GM23248 (cell line): ENCODE measurements at regions not wholly inside any gene's neighbourhood (a gene's known extent, or its start where the extent isn't known, plus 50 kb on each side); places are given as distances from the start of the nearest gene placed in this dataset.

Experiments
- DNase-seq: peaks from one replicate; pipeline ENCODE4 v3.0.0-alpha.2; 2015
- H2AFZ ChIP-seq: fragments of 200-600 bp; sonication (generic); 2 replicates; pipeline ENCODE4 v1.6.1; 2016; ENCODE audit warnings: antibody characterized with exemption
- H3F3A ChIP-seq: fragments of 200-600 bp; sonication (generic); 2 replicates; pipeline ENCODE4 v1.6.1; 2016; ENCODE audit warnings: mild to moderate bottlenecking, antibody characterized with exemption, mixed run types; ENCODE audit not compliant: insufficient read depth
- H3K27ac ChIP-seq: fragments of 200-600 bp; sonication (generic); 2 replicates; pipeline ENCODE4 v1.5.1; 2016; ENCODE audit warnings: mild to moderate bottlenecking
- H3K27me3 ChIP-seq: fragments of 200-600 bp; sonication (generic); replicated peaks from 2 replicates; pipeline ENCODE4 v1.6.1; 2016; ENCODE audit warnings: mild to moderate bottlenecking; ENCODE audit not compliant: insufficient read depth
- H3K36me3 ChIP-seq: fragments of 200-600 bp; sonication (generic); 2 replicates; pipeline ENCODE4 v1.6.1; 2016; ENCODE audit warnings: low read depth, mild to moderate bottlenecking
- H3K4me1 ChIP-seq: fragments of 200-600 bp; sonication (generic); 2 replicates; pipeline ENCODE4 v1.6.1; 2016; ENCODE audit warnings: mild to moderate bottlenecking; ENCODE audit not compliant: insufficient read depth
- H3K4me2 ChIP-seq: fragments of 200-600 bp; sonication (generic); one replicate; pipeline ENCODE4 v1.6.1; 2016; ENCODE audit warnings: mild to moderate bottlenecking; ENCODE audit not compliant: unreplicated experiment
- H3K4me3 ChIP-seq: fragments of 200-600 bp; sonication (generic); 2 replicates; pipeline ENCODE4 v1.5.1; 2016; ENCODE audit warnings: mild to moderate bottlenecking
- H3K79me2 ChIP-seq: fragments of 200-600 bp; sonication (generic); 2 replicates; pipeline ENCODE4 v1.6.1; 2016; ENCODE audit warnings: mild to moderate bottlenecking; ENCODE audit not compliant: insufficient read depth
- H3K9ac ChIP-seq: fragments of 200-600 bp; sonication (generic); 2 replicates; pipeline ENCODE4 v1.6.1; 2016; ENCODE audit warnings: mild to moderate bottlenecking
- H3K9me2 ChIP-seq: fragments of 200-600 bp; sonication (generic); 2 replicates; pipeline ENCODE4 v1.6.1; 2016; ENCODE audit warnings: mixed run types, mild to moderate bottlenecking, moderate library complexity; ENCODE audit not compliant: insufficient read depth
- H3K9me3 ChIP-seq: fragments of 200-600 bp; sonication (generic); one replicate; pipeline ENCODE4 v1.6.1; 2017; ENCODE audit warnings: low read depth
- H4K20me1 ChIP-seq: fragments of 200-600 bp; sonication (generic); 2 replicates; pipeline ENCODE4 v1.6.0; 2016; ENCODE audit not compliant: insufficient read depth
- EZH2 ChIP-seq: fragments of 200-600 bp; sonication (generic); IDR thresholded peaks from 2 replicates; pipeline ENCODE4 v1.6.1; 2018; ENCODE audit warnings: antibody characterized with exemption, mild to moderate bottlenecking; ENCODE audit not compliant: insufficient read depth, poor library complexity, severe bottlenecking
- EZH2phosphoT487 ChIP-seq: fragments of 200-600 bp; sonication (generic); IDR thresholded peaks from 2 replicates; pipeline ENCODE4 v1.6.1; 2018; ENCODE audit warnings: antibody characterized with exemption, moderate library complexity, mild to moderate bottlenecking, low read depth; ENCODE audit not compliant: insufficient read depth
- WGBS, 2 experiments: methylation state at CpG; one replicate each; pipeline ENCODE4 v1.1.6; 2015 to 2017; ENCODE audit warnings: low lambda C conversion rate in 2 of 2, low coverage in 1 of 2; ENCODE audit errors: missing lambda C conversion rate in 2 of 2; 5-methylcytosine and 5-hydroxymethylcytosine counted together
- in situ Hi-C: fragments of 300-500 bp; cut with MboI; formaldehyde crosslinking; loops from 2 replicates; pipeline ENCODE4 v1.15.0; 2020

DNA sequence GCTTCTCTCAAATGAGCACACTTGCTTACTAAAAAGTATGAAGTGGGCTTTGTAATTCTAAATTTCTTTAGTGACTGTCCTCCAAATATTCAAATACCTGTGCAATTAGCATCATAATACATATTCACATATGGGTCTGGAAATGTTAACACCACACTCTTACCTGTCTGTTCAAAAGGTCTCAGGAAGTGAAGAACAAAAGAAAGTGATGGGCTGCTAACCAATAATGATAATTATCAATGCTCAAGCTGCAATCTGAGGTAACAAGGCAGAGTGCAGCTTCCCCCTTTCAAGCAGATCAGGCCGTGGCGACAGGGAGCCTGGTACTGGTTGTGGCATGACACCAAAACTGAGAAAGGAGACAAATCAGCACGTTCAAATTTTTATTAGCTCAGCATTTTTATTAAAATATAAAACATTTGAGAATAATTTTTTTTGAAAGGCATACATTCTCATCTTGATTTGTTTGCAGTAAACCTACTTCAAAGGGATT, 1044.7 kb upstream of the EPHA7 start:
- no peak for DNase-seq
- Histone ChIP-seq H4K20me1 (no peaks in the 10 kb centered on the region), H3K4me1 (no peaks in the 10 kb centered on the region), H3K9ac (no peak overlapping the region), H2AFZ (no peak overlapping the region), H3K9me3 (no peaks in the 10 kb centered on the region), H3F3A (no peaks in the 10 kb centered on the region), H3K9me2 (no peaks in the 10 kb centered on the region), H3K27me3 (no peaks in the 10 kb centered on the region), H3K27ac (no peak overlapping the region), H3K79me2 (no peaks in the 10 kb centered on the region), H3K4me2 (no peak overlapping the region), H3K4me3 (no peak overlapping the region), H3K36me3 (no peaks in the 10 kb centered on the region)
- WGBS, 2 experiments = 15 to 17% methylated on average over 3 of the region's 3 CpGs
- TF ChIP-seq EZH2phosphoT487 (no peak), EZH2 (no peak)
- in situ Hi-C loops = no loop called here

DNA sequence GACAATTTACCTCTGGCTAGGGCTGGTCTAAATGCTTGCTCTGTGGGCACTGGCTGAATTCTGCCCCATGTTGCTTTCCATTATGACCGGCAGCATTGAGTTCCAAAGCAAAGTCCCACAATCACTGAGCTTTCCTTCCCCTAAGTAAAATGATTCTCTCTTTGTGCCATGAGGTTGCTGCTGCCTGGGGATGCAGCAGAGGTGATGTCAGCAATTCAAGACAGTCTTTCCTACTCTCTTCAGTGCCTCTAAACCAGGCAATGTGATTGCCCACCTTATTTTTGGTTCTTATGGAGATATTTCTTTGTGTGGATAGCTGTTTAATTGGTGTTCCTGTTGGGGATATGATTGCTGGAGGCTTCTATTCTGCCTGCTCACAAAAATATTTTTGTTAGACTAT, 1043.9 kb upstream of the EPHA7 start:
- Histone ChIP-seq H3K36me3 (no peaks in the 10 kb centered on the region), H3F3A (no peaks in the 10 kb centered on the region), H3K9me3 (no peaks in the 10 kb centered on the region), H3K4me3 (no peak overlapping the region), H3K9ac (no peak overlapping the region), H3K9me2 (no peaks in the 10 kb centered on the region), H3K79me2 (no peaks in the 10 kb centered on the region), H3K4me1 (no peaks in the 10 kb centered on the region), H2AFZ (no peak overlapping the region), H3K4me2 (no peak overlapping the region), H4K20me1 (no peaks in the 10 kb centered on the region), H3K27ac (no peak overlapping the region), H3K27me3 (no peaks in the 10 kb centered on the region)
- TF ChIP-seq EZH2phosphoT487 (no peak), EZH2 (no peak)
- 33 to 50% methylated on average over 1 of the region's 1 CpG for WGBS, 2 experiments
- DNase-seq = no peak
- in situ Hi-C loops = no loop called here

DNA sequence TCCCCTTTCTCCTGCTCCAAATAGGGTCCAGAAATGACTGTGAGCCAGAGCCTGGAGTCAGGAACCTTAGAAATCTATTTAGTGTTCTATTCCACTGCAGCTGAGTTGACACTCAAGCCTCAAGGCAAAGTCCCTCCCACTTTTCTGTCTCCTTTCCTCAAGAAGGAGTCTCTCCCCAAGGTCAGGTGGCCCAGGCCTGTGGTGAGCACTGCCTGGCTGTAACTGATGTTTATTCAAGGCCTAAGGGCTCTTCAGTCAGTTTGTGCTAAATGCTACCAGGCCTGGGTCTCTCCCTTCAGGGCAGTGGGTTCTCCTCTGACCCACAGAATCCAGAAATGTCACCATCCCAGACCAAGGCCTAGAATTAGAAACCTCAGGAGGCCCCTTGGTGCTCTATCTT, 1042.9 kb upstream of the EPHA7 start:
- H3K27ac ChIP-seq = no peak overlapping the region
- H3K79me2 ChIP-seq = no peaks in the 10 kb centered on the region
- no peaks in the 10 kb centered on the region for H3K9me3 ChIP-seq
- no peak for TF ChIP-seq EZH2
- no peak for TF ChIP-seq EZH2phosphoT487
- H3F3A ChIP-seq = no peaks in the 10 kb centered on the region
- H2AFZ ChIP-seq = no peak overlapping the region
- H3K4me1 ChIP-seq = no peaks in the 10 kb centered on the region
- H4K20me1 ChIP-seq = no peaks in the 10 kb centered on the region
- H3K9ac ChIP-seq = no peak overlapping the region
- H3K36me3 ChIP-seq = no peaks in the 10 kb centered on the region
- no peaks in the 10 kb centered on the region for H3K9me2 ChIP-seq
- no peak overlapping the region for H3K4me3 ChIP-seq
- H3K27me3 ChIP-seq = no peaks in the 10 kb centered on the region
- DNase-seq = no peak
- no peak overlapping the region for H3K4me2 ChIP-seq
- in situ Hi-C loops = no loop called here

DNA sequence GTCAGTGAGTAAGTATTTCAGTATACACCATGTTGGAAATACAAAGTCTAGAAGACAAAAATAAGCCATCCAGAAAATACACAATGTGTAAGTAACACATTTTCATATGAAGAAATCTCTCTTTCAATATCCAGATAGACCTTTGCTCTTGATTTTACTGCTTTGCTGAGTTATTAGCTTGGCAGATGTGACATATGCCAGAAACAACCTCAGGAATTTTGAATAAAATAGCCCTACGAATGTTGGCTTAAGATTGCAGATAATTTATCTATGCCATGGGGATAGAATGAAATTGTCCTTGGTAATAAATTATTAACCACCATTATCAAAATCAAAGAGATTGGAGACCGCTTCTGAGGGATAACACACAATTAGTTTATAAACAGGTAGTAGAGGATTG, 1036.9 kb upstream of the EPHA7 start:
- Histone ChIP-seq H3K4me3 (no peak overlapping the region), H3K4me1 (no peaks in the 10 kb centered on the region), H4K20me1 (no peaks in the 10 kb centered on the region), H2AFZ (no peak overlapping the region), H3F3A (no peaks in the 10 kb centered on the region), H3K27ac (no peak overlapping the region), H3K79me2 (no peaks in the 10 kb centered on the region), H3K36me3 (no peaks in the 10 kb centered on the region), H3K9ac (no peak overlapping the region), H3K9me3 (peaks cover 4% of the 10 kb centered on the region), H3K27me3 (no peaks in the 10 kb centered on the region), H3K4me2 (no peak overlapping the region), H3K9me2 (no peaks in the 10 kb centered on the region)
- 13 to 14% methylated on average over 2 of the region's 2 CpGs for WGBS, 2 experiments
- no peak for TF ChIP-seq EZH2phosphoT487
- TF ChIP-seq EZH2 = no peak
- no peak for DNase-seq
- in situ Hi-C loops = no loop called here

DNA sequence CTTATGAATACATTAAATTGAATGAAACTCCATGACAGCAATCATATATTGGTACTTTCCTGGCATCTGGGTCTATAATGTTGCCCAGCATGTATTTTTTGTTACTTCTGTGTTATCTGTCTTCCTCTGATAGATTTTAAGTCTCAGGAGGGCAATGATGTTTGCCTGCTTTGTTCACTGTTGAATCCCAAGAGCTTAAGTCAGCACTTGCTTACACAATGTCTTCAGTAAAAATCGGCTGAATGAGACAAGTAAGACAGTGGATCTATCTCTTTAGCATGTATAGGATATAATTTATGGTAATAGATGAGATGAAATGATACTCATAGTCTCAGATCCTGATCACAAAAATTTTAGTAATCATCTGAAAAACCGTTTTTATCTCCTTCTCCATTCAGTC, 1034.9 kb upstream of the EPHA7 start:
- Histone ChIP-seq H2AFZ (no peak overlapping the region), H3K27ac (no peak overlapping the region), H4K20me1 (no peaks in the 10 kb centered on the region), H3K4me2 (no peak overlapping the region), H3F3A (no peaks in the 10 kb centered on the region), H3K9ac (no peak overlapping the region), H3K4me1 (no peaks in the 10 kb centered on the region), H3K79me2 (no peaks in the 10 kb centered on the region), H3K9me2 (no peaks in the 10 kb centered on the region), H3K36me3 (no peaks in the 10 kb centered on the region), H3K27me3 (no peaks in the 10 kb centered on the region), H3K4me3 (no peak overlapping the region), H3K9me3 (peaks cover 4% of the 10 kb centered on the region)
- WGBS, 2 experiments = 5 to 7% methylated on average over 2 of the region's 2 CpGs
- in situ Hi-C loops = no loop called here
- no peak for DNase-seq
- TF ChIP-seq EZH2phosphoT487 (no peak), EZH2 (no peak)
